Osteoblast (primary cell): ENCODE measurements at regions not wholly inside any gene's neighbourhood (a gene's known extent, or its start where the extent isn't known, plus 50 kb on each side); places are given as distances from the start of the nearest gene placed in this dataset.

Experiments used
- DNase-seq: peaks from one replicate; pipeline ENCODE4 v3.0.0; 2011; ENCODE audit warnings: low spot score, mixed read lengths; ENCODE audit not compliant: insufficient read length; ENCODE audit errors: missing footprints
- H2AFZ ChIP-seq: 2 replicates; pipeline ENCODE4 v1.6.0; 2011; ENCODE audit warnings: mild to moderate bottlenecking, low read length
- H3K27ac ChIP-seq: 2 replicates; pipeline ENCODE4 v1.5.1; 2011; ENCODE audit warnings: mild to moderate bottlenecking, low read depth, low read length, moderate library complexity
- H3K27me3 ChIP-seq: 2 replicates; pipeline ENCODE4 v1.6.0; 2012; ENCODE audit warnings: mild to moderate bottlenecking, control low read depth, inconsistent platforms, low read length, moderate library complexity; ENCODE audit not compliant: insufficient read depth
- H3K36me3 ChIP-seq: 2 replicates; pipeline ENCODE4 v1.5.1; 2011; ENCODE audit warnings: mild to moderate bottlenecking, low read length, control low read depth, moderate library complexity; ENCODE audit not compliant: insufficient read depth
- H3K4me1 ChIP-seq: 2 replicates; pipeline ENCODE4 v1.5.1; 2011; ENCODE audit warnings: mild to moderate bottlenecking, low read length, control low read depth, moderate library complexity; ENCODE audit not compliant: insufficient read depth
- H3K4me2 ChIP-seq: 2 replicates; pipeline ENCODE4 v1.6.0; 2011; ENCODE audit warnings: mild to moderate bottlenecking, low read length; ENCODE audit not compliant: insufficient read depth
- H3K4me3 ChIP-seq: fragments of 200-600 bp; sonication (generic); 3 replicates; pipeline ENCODE4 v1.5.1; 2012; ENCODE audit warnings: mild to moderate bottlenecking, low read length, inconsistent platforms; ENCODE audit not compliant: insufficient read depth
- H3K79me2 ChIP-seq: 2 replicates; pipeline ENCODE4 v1.6.0; 2012; ENCODE audit warnings: mild to moderate bottlenecking, low read length, control low read depth, inconsistent platforms; ENCODE audit not compliant: insufficient read depth
- H3K9me3 ChIP-seq: 2 replicates; pipeline ENCODE4 v1.5.1; 2011; ENCODE audit warnings: low read depth, low read length, control low read depth
- H4K20me1 ChIP-seq: 2 replicates; pipeline ENCODE4 v1.6.0; 2012; ENCODE audit warnings: mild to moderate bottlenecking, low read length, control low read depth; ENCODE audit not compliant: insufficient read depth
- TF ChIP-seq, protein P1 (sequence below): IDR thresholded peaks from 2 replicates; pipeline ENCODE4 v1.5.1; 2011; ENCODE audit warnings: mild to moderate bottlenecking, low read depth, low read length, moderate library complexity; ENCODE audit errors: extremely low read depth

DNA sequence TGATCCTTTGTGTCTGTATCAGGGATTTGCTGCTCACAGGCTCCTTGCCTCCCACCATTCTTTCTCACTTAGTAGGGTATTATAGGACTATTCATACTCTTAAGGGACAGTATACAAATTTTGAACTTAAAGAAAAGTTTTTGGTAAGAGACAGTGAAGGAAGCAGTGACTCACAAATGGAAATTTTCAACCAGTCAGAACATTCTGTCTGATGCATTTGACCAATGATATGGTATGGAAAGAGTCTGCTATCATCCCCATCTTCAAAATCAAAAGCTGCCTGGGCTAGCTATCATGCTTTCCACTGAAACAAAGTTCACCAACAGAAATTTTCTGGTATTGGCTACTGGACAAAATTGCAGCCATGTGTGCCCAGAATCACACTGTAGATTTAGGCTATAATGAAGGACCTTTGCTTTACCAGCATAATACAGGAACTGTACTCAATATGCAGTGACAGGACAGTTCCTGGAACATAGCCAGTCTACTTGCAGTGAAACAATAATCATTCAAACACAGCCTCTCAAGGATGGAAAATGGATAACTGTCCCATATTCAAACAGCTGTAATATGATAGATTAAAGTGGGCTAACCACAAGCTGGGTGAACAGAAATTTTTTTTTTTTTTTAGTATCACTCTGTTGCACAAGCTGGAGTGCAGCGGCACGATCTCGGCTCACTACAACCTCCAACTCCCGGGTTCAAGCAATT, 109.0 kb upstream of the ACSL4 start:
- Histone ChIP-seq H2AFZ (no peak overlapping the region), H3K79me2 (no peaks in the 10 kb centered on the region), H3K27ac (peak overlapping the region; percentile 86), H3K27me3 (peaks cover 5% of the 10 kb centered on the region), H3K4me1 (peaks cover 28% of the 10 kb centered on the region), H4K20me1 (no peaks in the 10 kb centered on the region), H3K4me3 (no peak overlapping the region), H3K9me3 (no peaks in the 10 kb centered on the region), H3K36me3 (no peaks in the 10 kb centered on the region), H3K4me2 (no peak overlapping the region)
- TF ChIP-seq, protein P1, sequence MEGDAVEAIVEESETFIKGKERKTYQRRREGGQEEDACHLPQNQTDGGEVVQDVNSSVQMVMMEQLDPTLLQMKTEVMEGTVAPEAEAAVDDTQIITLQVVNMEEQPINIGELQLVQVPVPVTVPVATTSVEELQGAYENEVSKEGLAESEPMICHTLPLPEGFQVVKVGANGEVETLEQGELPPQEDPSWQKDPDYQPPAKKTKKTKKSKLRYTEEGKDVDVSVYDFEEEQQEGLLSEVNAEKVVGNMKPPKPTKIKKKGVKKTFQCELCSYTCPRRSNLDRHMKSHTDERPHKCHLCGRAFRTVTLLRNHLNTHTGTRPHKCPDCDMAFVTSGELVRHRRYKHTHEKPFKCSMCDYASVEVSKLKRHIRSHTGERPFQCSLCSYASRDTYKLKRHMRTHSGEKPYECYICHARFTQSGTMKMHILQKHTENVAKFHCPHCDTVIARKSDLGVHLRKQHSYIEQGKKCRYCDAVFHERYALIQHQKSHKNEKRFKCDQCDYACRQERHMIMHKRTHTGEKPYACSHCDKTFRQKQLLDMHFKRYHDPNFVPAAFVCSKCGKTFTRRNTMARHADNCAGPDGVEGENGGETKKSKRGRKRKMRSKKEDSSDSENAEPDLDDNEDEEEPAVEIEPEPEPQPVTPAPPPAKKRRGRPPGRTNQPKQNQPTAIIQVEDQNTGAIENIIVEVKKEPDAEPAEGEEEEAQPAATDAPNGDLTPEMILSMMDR = no peak
- no peak for DNase-seq

- peaks cover 5% of the 10 kb centered on the region for H3K27me3 ChIP-seq
- no peak overlapping the region for H3K4me2 ChIP-seq
- H4K20me1 ChIP-seq = no peaks in the 10 kb centered on the region
- H3K9me3 ChIP-seq = no peaks in the 10 kb centered on the region
- DNase-seq = no peak
- no peaks in the 10 kb centered on the region for H3K36me3 ChIP-seq
- no peaks in the 10 kb centered on the region for H3K79me2 ChIP-seq
- no peak overlapping the region for H3K27ac ChIP-seq
- no peak overlapping the region for H2AFZ ChIP-seq
- no peak overlapping the region for H3K4me3 ChIP-seq
- TF ChIP-seq, protein P1 = no peak
- H3K4me1 ChIP-seq = peaks cover 33% of the 10 kb centered on the region
These were observed 109.6 kb upstream of the ACSL4 start for GRCh38 chrX:109842611-109843010.

DNA sequence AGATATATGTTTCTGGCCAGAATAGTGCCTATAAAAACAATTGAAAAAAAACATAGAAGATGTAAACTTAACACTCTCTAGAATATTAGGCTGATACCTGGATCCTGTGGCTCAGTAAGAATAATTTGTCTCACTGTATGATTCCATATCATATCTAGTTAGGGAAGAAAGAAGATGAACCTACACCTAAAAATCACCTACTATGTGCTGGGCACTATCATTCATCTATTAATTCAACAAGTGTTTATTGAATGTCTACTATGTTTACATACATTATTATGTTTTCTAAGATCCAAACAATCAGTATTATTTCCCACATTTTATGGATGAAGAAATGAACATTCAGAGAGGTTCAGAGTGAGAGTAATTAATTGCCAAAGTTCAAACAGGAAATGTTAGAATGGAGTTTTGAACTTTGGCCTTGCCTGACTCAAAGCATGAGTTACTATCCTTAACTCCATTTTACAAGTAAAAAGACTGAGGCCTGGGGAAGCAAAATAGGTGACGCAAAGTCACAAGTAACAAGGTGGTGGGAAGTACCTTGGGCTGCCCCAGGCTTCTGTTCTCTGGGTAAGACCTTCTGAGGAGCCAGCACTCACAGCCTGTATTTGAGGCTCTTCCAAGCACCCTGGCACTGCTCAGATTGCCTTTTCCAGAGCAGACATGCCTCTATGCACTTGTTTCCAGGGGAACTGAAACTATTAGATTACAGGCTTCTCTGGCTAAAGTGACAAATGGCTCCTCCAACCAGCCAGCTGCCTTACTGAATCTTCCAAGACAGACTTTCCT, 111.1 kb upstream of the ACSL4 start:
- Histone ChIP-seq H3K27me3 (no peaks in the 10 kb centered on the region), H2AFZ (no peak overlapping the region), H3K4me1 (peaks cover 42% of the 10 kb centered on the region), H3K36me3 (no peaks in the 10 kb centered on the region), H4K20me1 (no peaks in the 10 kb centered on the region), H3K9me3 (no peaks in the 10 kb centered on the region), H3K27ac (no peak overlapping the region), H3K4me3 (no peak overlapping the region), H3K4me2 (no peak overlapping the region), H3K79me2 (no peaks in the 10 kb centered on the region)
- DNase-seq = no peak
- TF ChIP-seq, protein P1 = no peak

- no peaks in the 10 kb centered on the region for H3K79me2 ChIP-seq
- H3K9me3 ChIP-seq = no peaks in the 10 kb centered on the region
- H3K4me2 ChIP-seq = no peak overlapping the region
- no peaks in the 10 kb centered on the region for H3K36me3 ChIP-seq
- DNase-seq = no peak
- TF ChIP-seq, protein P1 = no peak
- no peak overlapping the region for H2AFZ ChIP-seq
- H3K4me1 ChIP-seq = peaks cover 37% of the 10 kb centered on the region
- H4K20me1 ChIP-seq = no peaks in the 10 kb centered on the region
- no peak overlapping the region for H3K27ac ChIP-seq
- no peaks in the 10 kb centered on the region for H3K27me3 ChIP-seq
- no peak overlapping the region for H3K4me3 ChIP-seq
These were observed 111.9 kb upstream of the ACSL4 start for GRCh38 chrX:109844986-109845385.
